ENCODE measurements at regions not wholly inside any gene's neighbourhood (a gene's known extent, or its start where the extent isn't known, plus 50 kb on each side); places are given as distances from the start of the nearest gene placed in this dataset.
A peak's percentile ranks its signal among the peaks of the same experiment; 100 is the strongest.

GRCh38 chr4:104979083-104979760 lies 167.5 kb upstream of the TET2 start:
- DNase-seq (ENCODE audit: missing footprints) (no peak), ATAC-seq (no peak)
- intact Hi-C loops (cut with DNase I) = no loop called here

- no peak for ATAC-seq
- no peak for DNase-seq (ENCODE audit: missing footprints)
- intact Hi-C loops (cut with DNase I) = no loop called here
Observed at GRCh38 chr4:104983615-104984179, 163.0 kb upstream of the TET2 start.

GRCh38 chr4:104986306-104986705 lies 160.4 kb upstream of the TET2 start:
- intact Hi-C loops (cut with DNase I) = no loop called here
- DNase-seq (ENCODE audit: missing footprints) (no peak), ATAC-seq (no peak)

DNA sequence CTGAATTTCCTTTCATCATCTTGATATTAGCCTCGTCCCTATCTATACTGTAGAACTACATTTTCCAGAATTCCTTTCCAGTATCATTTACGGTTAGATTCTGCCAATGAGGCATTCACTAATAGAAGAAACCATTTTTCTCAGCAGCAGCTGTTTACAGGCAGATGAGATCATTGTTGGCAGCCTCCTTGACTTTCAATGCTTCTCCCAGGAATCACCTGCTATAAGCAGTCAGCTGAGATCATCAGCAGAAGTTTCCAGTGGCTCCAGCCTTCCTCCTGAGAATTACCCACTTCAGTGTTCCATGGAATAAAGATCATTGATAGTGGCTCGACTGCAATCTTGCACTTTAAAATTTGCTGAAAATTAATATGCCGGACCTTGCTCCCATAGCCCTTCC lies 157.3 kb upstream of the TET2 start:
- DNase-seq (ENCODE audit: missing footprints) (no peak), ATAC-seq (no peak)
- intact Hi-C loops (cut with DNase I) = no loop called here

GRCh38 chr4:105002278-105002677 lies 144.4 kb upstream of the TET2 start:
- intact Hi-C loops (cut with DNase I) = no loop called here
- no peak for ATAC-seq
- DNase-seq (ENCODE audit: missing footprints) = peak; percentile 49

DNA sequence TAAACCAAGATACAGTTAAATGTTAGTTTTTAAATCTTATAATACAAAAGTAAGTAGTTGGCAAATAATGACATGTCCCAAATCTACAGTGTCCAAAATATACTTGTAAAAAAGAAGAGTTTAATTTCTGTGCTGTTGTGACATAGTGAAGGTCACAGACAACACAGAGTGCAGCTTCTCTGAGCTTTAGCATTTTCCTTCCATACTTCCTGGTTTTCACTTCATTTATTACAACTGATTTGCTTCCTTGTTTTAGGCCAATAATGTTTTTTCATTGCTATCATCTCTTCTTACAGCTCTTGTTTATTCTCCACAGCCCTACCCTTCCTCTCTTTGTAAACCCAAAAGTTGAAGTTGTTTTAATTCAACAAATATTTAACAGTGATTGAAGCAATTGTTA lies 132.4 kb upstream of the TET2 start:
- DNase-seq (ENCODE audit: missing footprints) = no peak
- intact Hi-C loops (cut with DNase I) = no loop called here
- no peak for ATAC-seq

DNA sequence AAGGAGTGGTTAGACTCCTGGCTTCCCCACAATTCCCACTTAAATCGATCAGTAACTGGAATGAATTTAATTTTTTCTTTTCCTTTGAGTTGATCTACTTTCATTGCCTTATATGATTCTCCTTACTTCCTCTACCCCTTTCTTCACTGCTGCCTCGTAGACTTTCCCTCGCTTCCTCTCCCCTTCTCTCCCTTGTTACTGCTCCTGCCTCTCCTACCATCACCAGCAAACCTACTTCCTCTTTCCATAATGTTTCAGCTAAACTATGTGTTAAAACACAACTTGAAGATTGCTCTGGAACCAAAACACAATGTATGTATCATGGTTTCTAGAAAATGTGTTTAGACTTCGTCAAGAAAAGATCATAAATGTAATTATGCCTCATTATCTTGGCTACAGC lies 132.0 kb upstream of the TET2 start:
- intact Hi-C loops (cut with DNase I) = no loop called here
- DNase-seq (ENCODE audit: missing footprints) (no peak), ATAC-seq (no peak)

- DNase-seq (ENCODE audit: missing footprints) = no peak
Observed at GRCh38 chr4:105015750-105016149, 130.9 kb upstream of the TET2 start.

DNA sequence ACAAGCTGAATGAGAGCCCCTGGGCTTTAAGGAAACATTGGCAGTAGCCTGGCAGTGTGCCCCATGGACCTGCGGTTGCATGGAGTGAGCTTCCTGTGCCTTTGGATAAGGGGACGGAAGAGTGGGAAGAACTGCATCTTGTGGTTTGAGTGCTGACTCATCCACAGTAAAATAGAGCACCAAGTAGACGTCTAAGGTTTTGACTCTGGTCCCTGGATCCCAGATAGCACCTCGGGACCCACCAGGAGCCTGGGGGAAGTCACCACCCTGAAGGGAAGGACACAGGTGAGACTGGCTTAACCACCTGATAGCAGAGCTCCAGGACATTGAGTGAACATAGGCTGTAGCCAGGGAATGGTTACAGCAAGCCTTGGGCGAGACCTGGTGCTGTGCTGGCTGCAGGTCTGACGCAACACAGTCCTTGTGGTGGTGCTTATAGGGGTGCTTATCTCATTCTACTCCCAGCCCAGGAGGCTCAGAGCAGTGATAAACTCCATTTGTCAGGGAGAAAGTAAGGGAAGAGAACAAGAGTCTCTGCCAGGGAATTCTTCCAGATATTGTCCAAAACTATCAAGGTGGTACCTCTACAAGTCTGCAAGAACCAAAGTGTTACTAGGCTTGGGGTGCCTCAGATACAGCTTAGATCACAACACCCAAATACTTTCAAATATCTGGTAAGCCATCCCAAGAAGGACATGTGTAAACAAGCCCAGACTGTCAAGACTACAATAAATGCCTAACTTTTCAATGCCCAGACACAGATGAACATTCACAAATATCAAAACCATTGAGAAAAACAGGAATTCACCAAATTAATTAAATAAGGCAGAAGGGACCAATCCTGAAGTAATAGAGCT lies 123.6 kb upstream of the TET2 start:
- DNase-seq (ENCODE audit: missing footprints) (no peak), ATAC-seq (no peak)
- intact Hi-C loops (cut with DNase I) = no loop called here

More at GRCh38 chr4:105015750-105016149, 130.9 kb upstream of the TET2 start:
- no peak for ATAC-seq
- intact Hi-C loops (cut with DNase I) = no loop called here

GRCh38 chr4:105023668-105024055 lies 123.0 kb upstream of the TET2 start:
- intact Hi-C loops (cut with DNase I) = no loop called here
- DNase-seq (ENCODE audit: missing footprints) (no peak), ATAC-seq (no peak)

- DNase-seq (ENCODE audit: missing footprints) (no peak), ATAC-seq (no peak)
- intact Hi-C loops (cut with DNase I) = no loop called here
Observed at GRCh38 chr4:105025263-105026017, 121.2 kb upstream of the TET2 start.

DNA sequence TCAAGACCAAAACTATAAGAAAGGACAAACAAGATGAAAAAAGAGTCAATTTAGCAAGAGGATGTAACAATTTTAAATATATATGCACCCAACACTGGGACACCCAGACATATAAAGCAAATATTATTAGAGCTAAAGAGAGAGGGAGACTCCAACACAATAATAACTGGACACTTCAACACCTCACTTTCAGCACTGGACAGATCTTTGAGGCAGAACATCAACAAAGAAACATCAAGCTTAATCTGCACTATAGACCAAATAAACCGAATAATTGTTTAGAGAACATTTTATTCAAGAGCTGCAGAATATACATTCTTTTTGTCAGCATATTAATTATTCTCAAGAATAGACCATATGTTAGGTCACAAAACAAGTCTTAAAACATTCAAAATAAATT lies 109.7 kb upstream of the TET2 start:
- intact Hi-C loops (cut with DNase I) = no loop called here
- no peak for ATAC-seq
- no peak for DNase-seq (ENCODE audit: missing footprints)

DNA sequence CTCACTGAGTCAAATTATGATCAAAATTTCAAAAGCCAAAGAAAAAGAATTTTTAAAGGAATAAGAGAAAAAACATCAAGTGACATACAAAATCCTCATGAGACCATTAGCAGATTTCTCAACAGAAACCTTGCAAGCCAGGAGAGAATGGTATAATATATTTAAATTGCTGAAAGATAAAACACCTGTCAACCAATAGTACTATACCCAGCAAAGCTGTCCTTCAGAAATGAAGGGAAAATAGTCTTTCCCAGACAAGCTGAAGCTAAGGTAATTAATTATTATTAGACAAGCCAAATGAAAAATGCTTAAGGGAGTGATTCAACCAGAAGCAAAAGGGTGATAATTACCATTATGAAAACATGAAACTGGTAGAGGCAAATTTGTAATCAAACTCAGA lies 104.2 kb upstream of the TET2 start:
- intact Hi-C loops (cut with DNase I) = no loop called here
- DNase-seq (ENCODE audit: missing footprints) (no peak), ATAC-seq (no peak)

DNA sequence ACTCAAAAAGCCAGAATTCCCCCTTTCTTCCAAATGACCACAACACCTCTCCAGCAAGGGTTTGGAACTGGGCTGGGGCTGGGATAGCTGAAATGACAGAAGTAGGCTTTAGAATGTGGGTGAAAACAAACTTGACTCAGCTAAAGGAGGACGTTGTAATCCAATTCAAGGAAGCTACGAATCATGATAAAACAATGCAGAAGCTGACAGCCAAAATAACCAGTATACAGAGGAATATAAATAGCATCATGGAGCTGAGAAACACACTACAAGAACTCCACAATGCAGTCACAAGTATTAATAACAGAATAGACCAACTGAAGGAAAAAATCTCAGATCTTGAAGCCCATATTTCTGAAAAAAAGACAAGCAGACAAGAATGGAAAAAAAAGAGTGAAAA lies 95.8 kb upstream of the TET2 start:
- intact Hi-C loops (cut with DNase I) = no loop called here
- ATAC-seq = no peak
- no peak for DNase-seq (ENCODE audit: missing footprints)

DNA sequence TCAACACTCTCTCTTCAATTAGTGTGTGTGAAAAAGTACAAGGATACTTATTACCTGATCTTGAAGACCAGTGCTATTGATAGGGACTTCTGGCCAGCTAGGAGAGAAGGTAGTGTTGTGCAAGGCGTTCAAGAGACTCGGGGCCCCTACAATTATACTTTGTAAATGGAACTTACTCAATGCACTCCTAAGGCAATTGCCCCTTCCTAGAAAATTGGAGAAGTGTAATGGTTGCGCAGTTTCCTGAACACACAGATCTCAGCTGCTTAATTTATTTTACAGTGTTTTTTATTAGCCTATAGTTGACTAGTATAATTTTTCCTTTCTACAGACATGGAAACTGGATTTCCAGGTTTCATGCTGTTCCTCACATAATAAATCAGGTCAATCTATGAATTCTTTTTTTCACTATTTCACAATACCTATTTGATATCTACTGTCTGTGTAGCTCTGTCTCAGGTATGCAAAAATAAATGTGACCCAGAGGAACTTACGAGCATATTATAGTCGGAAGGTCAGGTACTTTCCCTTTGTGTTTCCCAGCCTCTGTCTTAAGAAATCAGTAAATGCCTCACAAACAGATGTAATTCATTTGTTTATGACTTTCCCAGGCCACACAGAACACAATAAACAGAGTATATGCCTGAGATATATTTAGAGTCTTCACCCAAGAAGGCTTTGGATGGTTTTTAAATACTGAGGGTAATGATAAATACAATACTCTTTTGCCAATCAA lies 89.1 kb upstream of the TET2 start:
- DNase-seq (ENCODE audit: missing footprints) (no peak), ATAC-seq (no peak)
- intact Hi-C loops (cut with DNase I) = no loop called here

DNA sequence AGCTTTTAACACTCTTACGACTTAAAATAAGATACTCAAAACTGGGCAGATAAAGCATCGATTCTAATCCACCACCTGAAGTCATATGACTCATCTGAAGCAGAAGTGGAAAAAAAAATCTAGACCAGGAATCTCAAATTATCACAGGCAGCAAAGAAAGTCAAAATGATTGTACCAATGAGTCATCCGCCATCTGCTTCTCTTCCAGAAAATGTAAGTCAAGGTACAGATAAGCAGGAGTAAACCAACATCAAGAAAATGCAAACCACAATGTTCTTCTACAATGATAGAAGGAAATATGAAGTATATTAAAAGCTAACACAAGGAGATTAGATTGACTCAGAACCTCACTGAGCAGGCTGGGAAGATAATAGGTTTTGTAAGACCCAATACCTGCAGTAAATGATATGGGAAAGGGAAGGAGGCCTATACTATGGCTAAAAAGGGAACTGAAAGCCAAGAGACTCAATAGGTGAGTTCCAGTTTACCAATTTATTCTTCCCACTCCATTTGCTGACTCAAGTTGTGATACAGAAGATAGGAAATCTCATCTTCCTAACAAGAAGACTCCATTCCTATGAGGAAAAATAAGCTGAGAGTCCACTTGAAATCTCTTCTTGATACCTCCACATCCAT lies 88.4 kb upstream of the TET2 start:
- no peak for DNase-seq (ENCODE audit: missing footprints)
- ATAC-seq = no peak
- intact Hi-C loops (cut with DNase I) = no loop called here

- ATAC-seq (peak; percentile 23), DNase-seq (ENCODE audit: missing footprints) (no peak)
- intact Hi-C loops (cut with DNase I) = no loop called here
Observed at GRCh38 chr4:105059337-105059736, 87.3 kb upstream of the TET2 start.

GRCh38 chr4:105060628-105061027 lies 86.0 kb upstream of the TET2 start:
- intact Hi-C loops (cut with DNase I) = no loop called here
- DNase-seq (ENCODE audit: missing footprints) (no peak), ATAC-seq (peak; percentile 52)
